Activated CD4-positive, alpha-beta memory T cell treated with anti-CD3 and anti-CD28 coated beads for 36 hours (primary cell): ENCODE measurements at regions not wholly inside any gene's neighbourhood (a gene's known extent, or its start where the extent isn't known, plus 50 kb on each side); places are given as distances from the start of the nearest gene placed in this dataset.

Source experiments
- CTCF ChIA-PET: fragments of 350-600 bp; sonication (Branson Sonifier 250); formaldehyde crosslinking; loops from one replicate; lab custom pipeline; 2021; ENCODE audit warnings: antibody characterized with exemption, inconsistent platforms; lab: Charles Lee
- POLR2A ChIA-PET: fragments of 350-600 bp; sonication (Branson Sonifier 250); formaldehyde crosslinking; loops from one replicate; lab custom pipeline; 2021; ENCODE audit warnings: antibody characterized with exemption; lab: Charles Lee
- DNase-seq: peaks from one replicate; pipeline ENCODE4 v3.0.0-alpha.2; 2020
- H3K27ac Mint-ChIP-seq: one replicate; pipeline ENCODE4 v1.8.0; 2021; ENCODE audit warnings: mixed read lengths
- H3K27me3 Mint-ChIP-seq: one replicate; pipeline ENCODE4 v1.8.0; 2021; ENCODE audit warnings: mixed read lengths
- H3K36me3 Mint-ChIP-seq: one replicate; pipeline ENCODE4 v1.8.0; 2021; ENCODE audit warnings: mixed read lengths
- H3K4me1 Mint-ChIP-seq: one replicate; pipeline ENCODE4 v1.8.0; 2021; ENCODE audit warnings: low read depth, mixed read lengths
- H3K4me3 Mint-ChIP-seq: one replicate; pipeline ENCODE4 v1.8.0; 2021; ENCODE audit warnings: mild to moderate bottlenecking, mixed read lengths
- H3K9me3 Mint-ChIP-seq: one replicate; pipeline ENCODE4 v1.8.0; 2021; ENCODE audit warnings: mixed read lengths
- intact Hi-C: fragments of 100-400 bp; cut with micrococcal nuclease; formaldehyde crosslinking; loops from one replicate; pipeline ENCODE4 v1.15.1; 2023

DNA sequence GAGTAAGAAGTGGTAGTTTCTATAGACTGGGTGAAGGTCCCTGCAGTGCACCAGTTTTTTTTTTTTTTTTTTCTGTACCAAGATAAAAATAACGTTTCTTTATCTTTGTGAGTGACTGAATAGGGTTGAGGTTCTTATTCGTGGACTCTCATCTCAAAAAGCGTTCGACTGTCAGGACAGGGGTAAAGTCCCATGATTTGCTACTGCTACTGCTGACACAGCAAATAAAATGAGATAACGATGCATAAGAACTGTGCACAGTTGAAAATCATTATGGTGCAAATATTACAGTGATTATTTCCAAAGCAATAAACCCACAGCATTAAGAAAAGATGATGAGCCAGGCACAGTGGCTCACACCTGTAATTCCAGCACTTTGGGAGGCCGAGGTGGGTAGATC lies 482.0 kb upstream of the CHST9 start:
- Mint-ChIP-seq H3K4me3 (no peak overlapping the region), H3K9me3 (peaks cover 9% of the 10 kb centered on the region), H3K4me1 (no peaks in the 10 kb centered on the region), H3K27me3 (no peaks in the 10 kb centered on the region), H3K27ac (no peak overlapping the region), H3K36me3 (no peaks in the 10 kb centered on the region)
- no peak for DNase-seq
- POLR2A ChIA-PET, result no interaction called here
- CTCF ChIA-PET, result no interaction called here
- intact Hi-C loops, result no loop called here

- H3K9me3 Mint-ChIP-seq, result peaks cover 7% of the 10 kb centered on the region
- POLR2A ChIA-PET, result no interaction called here
- H3K4me1 Mint-ChIP-seq, result no peaks in the 10 kb centered on the region
- no peak overlapping the region for H3K4me3 Mint-ChIP-seq
- CTCF ChIA-PET, result no interaction called here
- H3K27me3 Mint-ChIP-seq, result no peaks in the 10 kb centered on the region
- no peak overlapping the region for H3K27ac Mint-ChIP-seq
- DNase-seq, result no peak
- intact Hi-C loops, result no loop called here
- H3K36me3 Mint-ChIP-seq, result no peaks in the 10 kb centered on the region
These were observed 480.9 kb upstream of the CHST9 start for GRCh38 chr18:27666016-27666415.

GRCh38 chr18:27665264-27665799 lies 480.2 kb upstream of the CHST9 start:
- intact Hi-C loops, result no loop called here
- H3K27ac Mint-ChIP-seq, result no peak overlapping the region
- no peaks in the 10 kb centered on the region for H3K4me1 Mint-ChIP-seq
- no peak overlapping the region for H3K4me3 Mint-ChIP-seq
- peaks cover 7% of the 10 kb centered on the region for H3K9me3 Mint-ChIP-seq
- H3K36me3 Mint-ChIP-seq, result no peaks in the 10 kb centered on the region
- ChIA-PET POLR2A (no interaction called here), CTCF (no interaction called here)
- no peaks in the 10 kb centered on the region for H3K27me3 Mint-ChIP-seq
- DNase-seq, result no peak

- Mint-ChIP-seq H3K4me1 (no peaks in the 10 kb centered on the region), H3K27ac (no peak overlapping the region), H3K9me3 (peaks cover 8% of the 10 kb centered on the region), H3K27me3 (no peaks in the 10 kb centered on the region), H3K4me3 (no peak overlapping the region), H3K36me3 (no peaks in the 10 kb centered on the region)
- ChIA-PET POLR2A (no interaction called here), CTCF (no interaction called here)
- no peak for DNase-seq
- intact Hi-C loops, result no loop called here
These were observed 477.8 kb upstream of the CHST9 start for GRCh38 chr18:27662949-27663348.

DNA sequence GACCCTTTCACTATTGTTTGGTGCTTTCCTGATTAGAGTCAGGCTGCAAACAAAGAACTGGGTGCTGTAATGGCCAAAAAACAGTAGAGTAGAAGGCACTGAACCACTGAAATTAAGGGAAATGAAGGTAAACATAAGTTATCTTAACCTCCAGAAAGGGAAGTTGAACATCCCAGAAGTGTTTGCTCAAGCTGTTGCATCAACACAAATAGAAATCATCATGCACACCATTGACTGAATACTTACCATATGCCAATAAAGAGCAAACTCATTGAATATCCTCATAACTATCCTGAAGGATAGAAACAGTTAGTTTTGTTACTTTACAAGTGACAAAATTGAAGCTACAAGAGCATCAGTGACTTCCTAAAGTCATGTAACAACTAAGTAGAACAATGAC lies 477.4 kb upstream of the CHST9 start:
- no peak overlapping the region for H3K4me3 Mint-ChIP-seq
- no peaks in the 10 kb centered on the region for H3K36me3 Mint-ChIP-seq
- H3K27ac Mint-ChIP-seq, result no peak overlapping the region
- no peak for DNase-seq
- intact Hi-C loops, result no loop called here
- H3K9me3 Mint-ChIP-seq, result peaks cover 8% of the 10 kb centered on the region
- CTCF ChIA-PET, result no interaction called here
- no peaks in the 10 kb centered on the region for H3K27me3 Mint-ChIP-seq
- POLR2A ChIA-PET, result no interaction called here
- no peaks in the 10 kb centered on the region for H3K4me1 Mint-ChIP-seq

- Mint-ChIP-seq H3K36me3 (no peaks in the 10 kb centered on the region), H3K4me3 (no peak overlapping the region), H3K27ac (no peak overlapping the region), H3K9me3 (peaks cover 8% of the 10 kb centered on the region), H3K27me3 (no peaks in the 10 kb centered on the region), H3K4me1 (no peaks in the 10 kb centered on the region)
- ChIA-PET CTCF (no interaction called here), POLR2A (no interaction called here)
- no peak for DNase-seq
- intact Hi-C loops, result no loop called here
These were observed 476.4 kb upstream of the CHST9 start for GRCh38 chr18:27661320-27662018.

DNA sequence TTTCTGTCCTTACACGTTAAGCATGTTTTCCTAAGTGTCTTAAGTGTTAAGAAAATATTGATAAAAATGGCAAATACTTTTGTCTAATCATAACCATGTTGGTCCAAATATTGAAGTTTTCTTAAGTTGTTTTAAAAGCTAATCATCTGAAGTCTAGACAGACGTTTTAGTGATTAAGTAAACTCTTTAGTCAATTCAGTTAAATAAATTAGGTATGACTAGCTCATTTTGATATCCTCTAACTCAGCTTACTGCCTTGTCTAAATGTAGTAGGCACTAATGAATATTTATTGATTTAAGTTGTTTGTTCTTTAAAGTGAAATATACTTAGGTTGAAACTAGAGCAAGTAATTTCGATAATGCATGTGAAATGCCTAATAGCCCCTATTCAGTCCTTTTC lies 471.8 kb upstream of the CHST9 start:
- Mint-ChIP-seq H3K9me3 (peaks cover 3% of the 10 kb centered on the region), H3K27ac (no peak overlapping the region), H3K27me3 (no peaks in the 10 kb centered on the region), H3K36me3 (no peaks in the 10 kb centered on the region), H3K4me3 (no peak overlapping the region), H3K4me1 (no peaks in the 10 kb centered on the region)
- no peak for DNase-seq
- intact Hi-C loops, result no loop called here
- ChIA-PET POLR2A (no interaction called here), CTCF (no interaction called here)

DNA sequence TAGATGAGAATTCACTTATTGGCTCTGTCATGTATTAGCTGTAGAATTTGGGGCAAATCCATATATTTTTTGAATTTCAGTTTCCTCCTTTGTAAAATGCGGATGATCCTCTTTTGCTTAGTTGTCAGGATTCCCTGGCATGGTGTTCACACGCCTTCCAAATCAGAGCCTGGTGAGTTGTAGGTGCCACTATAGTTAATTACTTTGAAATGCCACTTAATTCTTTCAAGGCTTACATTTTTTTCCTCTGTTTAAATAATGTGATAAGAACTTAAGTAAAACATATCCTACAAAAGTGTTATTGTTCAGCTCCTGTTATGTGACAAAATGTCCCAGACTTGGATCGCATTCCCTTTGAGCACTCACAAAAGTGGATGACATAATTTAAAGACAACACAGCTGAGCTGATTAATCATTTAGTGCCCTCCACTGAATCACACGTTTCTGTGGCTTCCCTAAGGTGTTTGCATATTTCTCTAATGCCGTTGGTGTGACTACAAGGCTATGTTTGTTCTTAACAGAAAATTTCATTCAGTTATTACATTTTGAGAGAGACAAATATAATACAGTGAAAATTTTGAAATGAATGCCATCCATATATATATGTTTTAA lies 471.2 kb upstream of the CHST9 start:
- no peaks in the 10 kb centered on the region for H3K4me1 Mint-ChIP-seq
- no peak overlapping the region for H3K27ac Mint-ChIP-seq

GRCh38 chr18:27653247-27653646 lies 468.1 kb upstream of the CHST9 start:
- H3K4me3 Mint-ChIP-seq, result no peak overlapping the region
- no peaks in the 10 kb centered on the region for H3K4me1 Mint-ChIP-seq
- no peaks in the 10 kb centered on the region for H3K36me3 Mint-ChIP-seq
- H3K27ac Mint-ChIP-seq, result no peak overlapping the region
- peaks cover 3% of the 10 kb centered on the region for H3K9me3 Mint-ChIP-seq
- POLR2A ChIA-PET, result no interaction called here
- DNase-seq, result no peak
- no peaks in the 10 kb centered on the region for H3K27me3 Mint-ChIP-seq
- CTCF ChIA-PET, result no interaction called here
- intact Hi-C loops, result no loop called here

More for the DNA sequence above, 471.2 kb upstream of the CHST9 start:
- no peaks in the 10 kb centered on the region for H3K27me3 Mint-ChIP-seq
- peaks cover 5% of the 10 kb centered on the region for H3K9me3 Mint-ChIP-seq
- intact Hi-C loops, result no loop called here
- ChIA-PET POLR2A (no interaction called here), CTCF (no interaction called here)
- H3K4me3 Mint-ChIP-seq, result no peak overlapping the region
- DNase-seq, result no peak
- no peaks in the 10 kb centered on the region for H3K36me3 Mint-ChIP-seq

DNA sequence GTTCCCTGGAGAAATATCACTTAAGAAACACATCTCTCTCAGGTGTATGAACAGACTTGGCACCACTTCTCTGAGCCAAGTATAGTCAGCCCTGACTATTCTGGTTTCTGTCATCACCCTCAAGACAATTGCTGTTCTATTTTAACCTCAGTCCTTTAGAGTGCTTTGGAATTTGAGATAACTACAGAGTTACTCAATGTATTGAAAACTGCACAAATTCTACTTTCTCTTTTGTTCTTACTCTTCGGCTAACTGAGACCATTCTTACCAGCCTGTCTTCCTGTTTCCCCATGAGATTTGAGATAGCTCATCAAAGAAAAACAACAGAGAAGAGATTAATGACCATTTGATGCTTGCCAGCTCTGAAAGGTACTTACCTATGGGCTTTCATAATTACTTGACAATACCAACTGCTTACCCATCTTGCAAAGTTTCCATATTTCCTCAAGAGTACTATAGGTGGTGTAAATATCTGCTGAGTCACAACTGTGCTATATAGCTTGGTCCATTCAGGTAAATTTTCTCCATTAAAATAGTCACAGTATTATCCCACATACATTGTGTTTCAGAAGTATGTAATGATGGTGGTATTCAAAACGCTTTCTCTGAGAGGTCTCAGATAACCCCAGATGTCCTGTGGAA lies 467.5 kb upstream of the CHST9 start:
- no peaks in the 10 kb centered on the region for H3K36me3 Mint-ChIP-seq
- ChIA-PET CTCF (no interaction called here), POLR2A (no interaction called here)
- intact Hi-C loops, result no loop called here
- no peaks in the 10 kb centered on the region for H3K4me1 Mint-ChIP-seq
- H3K27me3 Mint-ChIP-seq, result no peaks in the 10 kb centered on the region
- peaks cover 3% of the 10 kb centered on the region for H3K9me3 Mint-ChIP-seq
- H3K4me3 Mint-ChIP-seq, result no peak overlapping the region
- DNase-seq, result no peak
- no peak overlapping the region for H3K27ac Mint-ChIP-seq

DNA sequence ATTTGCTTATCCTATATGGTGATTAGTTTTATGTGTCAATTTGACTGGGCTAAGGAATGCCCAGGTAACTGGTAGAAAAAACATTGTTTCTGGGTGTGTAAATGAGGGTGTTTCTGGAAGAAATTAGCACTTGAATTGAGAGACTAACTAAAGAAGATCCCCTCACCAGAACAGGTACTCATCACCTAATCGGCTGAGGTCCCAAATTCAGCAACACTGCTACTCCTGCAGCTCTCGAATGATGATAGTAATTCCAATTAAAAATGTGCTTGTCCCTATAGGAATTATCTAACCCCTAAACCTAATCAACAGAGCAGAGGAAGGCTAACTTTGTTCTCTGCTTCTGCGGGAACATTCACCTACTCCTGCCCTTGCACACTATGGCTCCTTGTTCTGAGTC lies 464.5 kb upstream of the CHST9 start:
- Mint-ChIP-seq H3K4me1 (no peaks in the 10 kb centered on the region), H3K4me3 (no peak overlapping the region), H3K27me3 (no peaks in the 10 kb centered on the region), H3K27ac (no peak overlapping the region), H3K36me3 (no peaks in the 10 kb centered on the region), H3K9me3 (peaks cover 7% of the 10 kb centered on the region)
- DNase-seq, result no peak
- intact Hi-C loops, result no loop called here
- CTCF ChIA-PET, result no interaction called here
- POLR2A ChIA-PET, result no interaction called here

- H3K36me3 Mint-ChIP-seq, result no peaks in the 10 kb centered on the region
- POLR2A ChIA-PET, result no interaction called here
- CTCF ChIA-PET, result no interaction called here
These were observed 460.8 kb upstream of the CHST9 start for GRCh38 chr18:27645929-27646328.

More at GRCh38 chr18:27645929-27646328, 460.8 kb upstream of the CHST9 start:
- intact Hi-C loops, result no loop called here
- Mint-ChIP-seq H3K9me3 (peaks cover 4% of the 10 kb centered on the region), H3K4me3 (no peak overlapping the region), H3K27me3 (no peaks in the 10 kb centered on the region), H3K27ac (no peak overlapping the region), H3K4me1 (no peaks in the 10 kb centered on the region)
- DNase-seq, result no peak
